ENCODE measurements at regions not wholly inside any gene's neighbourhood (a gene's known extent, or its start where the extent isn't known, plus 50 kb on each side); places are given as distances from the start of the nearest gene placed in this dataset.
A peak's percentile ranks its signal among the peaks of the same experiment; 100 is the strongest.

DNA sequence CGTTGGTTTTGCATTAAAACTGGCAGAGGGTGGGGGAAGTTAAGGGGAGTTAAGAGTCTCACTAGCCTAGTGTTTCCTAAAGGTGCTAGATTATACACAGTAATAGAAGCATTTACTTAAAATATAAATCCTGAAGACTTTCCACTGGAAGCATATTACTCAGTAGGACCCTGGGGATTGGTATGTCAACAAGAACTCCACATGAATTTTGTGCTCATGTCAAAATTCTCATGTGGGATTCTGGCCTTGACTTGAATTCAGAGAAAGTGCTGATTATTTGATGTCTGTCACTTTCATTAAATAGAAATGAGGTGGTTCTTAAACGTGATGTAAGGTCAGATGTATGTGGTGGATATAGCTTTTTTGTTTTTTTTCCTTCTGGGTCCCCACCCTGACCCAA, 997.2 kb downstream of the TUSC7 start:
- H3K4me3 ChIP-seq, result no peak overlapping the region
- H3K36me3 ChIP-seq, result no peaks in the 10 kb centered on the region
- intact Hi-C loops (cut with DNase I; ENCODE audit: low total_unique reads), result no loop called here
- H3K4me1 ChIP-seq, result no peaks in the 10 kb centered on the region
- TF ChIP-seq POLR2A (IDR thresholded peaks at IDR 0.05) (no peak), POLR2AphosphoS5 (IDR thresholded peaks at IDR 0.05) (no peak)
- TF ChIP-seq, protein P1, sequence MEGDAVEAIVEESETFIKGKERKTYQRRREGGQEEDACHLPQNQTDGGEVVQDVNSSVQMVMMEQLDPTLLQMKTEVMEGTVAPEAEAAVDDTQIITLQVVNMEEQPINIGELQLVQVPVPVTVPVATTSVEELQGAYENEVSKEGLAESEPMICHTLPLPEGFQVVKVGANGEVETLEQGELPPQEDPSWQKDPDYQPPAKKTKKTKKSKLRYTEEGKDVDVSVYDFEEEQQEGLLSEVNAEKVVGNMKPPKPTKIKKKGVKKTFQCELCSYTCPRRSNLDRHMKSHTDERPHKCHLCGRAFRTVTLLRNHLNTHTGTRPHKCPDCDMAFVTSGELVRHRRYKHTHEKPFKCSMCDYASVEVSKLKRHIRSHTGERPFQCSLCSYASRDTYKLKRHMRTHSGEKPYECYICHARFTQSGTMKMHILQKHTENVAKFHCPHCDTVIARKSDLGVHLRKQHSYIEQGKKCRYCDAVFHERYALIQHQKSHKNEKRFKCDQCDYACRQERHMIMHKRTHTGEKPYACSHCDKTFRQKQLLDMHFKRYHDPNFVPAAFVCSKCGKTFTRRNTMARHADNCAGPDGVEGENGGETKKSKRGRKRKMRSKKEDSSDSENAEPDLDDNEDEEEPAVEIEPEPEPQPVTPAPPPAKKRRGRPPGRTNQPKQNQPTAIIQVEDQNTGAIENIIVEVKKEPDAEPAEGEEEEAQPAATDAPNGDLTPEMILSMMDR (IDR thresholded peaks at IDR 0.05 in 8 of 11, conservative IDR thresholded peaks at IDR 0.05 in 3 of 11), result no peak
- H3K27me3 ChIP-seq (replicated peaks in 1 of 7), result no peaks in the 10 kb centered on the region
- WGBS, 5 donors, result 54 to 64% (median 63%) methylated on average over 2 of the region's 2 CpGs
- DNase-seq, result no peak
- no peak overlapping the region for H3K27ac ChIP-seq
- no peaks in the 10 kb centered on the region for H3K9me3 ChIP-seq

DNA sequence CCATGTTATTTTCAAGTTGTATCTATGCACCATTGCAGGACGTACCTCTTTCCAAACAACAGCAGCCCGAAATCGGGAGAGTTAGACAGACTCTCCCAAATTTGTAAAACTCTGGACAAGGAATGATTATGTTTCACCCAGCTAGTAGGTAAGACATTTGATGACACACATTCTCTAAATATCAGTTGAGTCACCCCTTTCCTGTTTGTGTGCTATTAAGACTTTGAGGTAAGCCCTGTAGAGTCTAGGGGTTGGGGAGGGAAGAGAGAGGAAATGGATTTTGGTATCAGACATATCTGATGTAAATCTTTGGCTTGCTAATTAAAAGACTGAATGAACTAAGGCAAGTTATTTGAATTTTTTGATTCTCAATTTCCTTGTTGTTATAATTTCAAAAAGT, 999.0 kb downstream of the TUSC7 start:
- DNase-seq, result no peak
- H3K27ac ChIP-seq, result no peak overlapping the region
- no peaks in the 10 kb centered on the region for H3K4me1 ChIP-seq
- no peak overlapping the region for H3K4me3 ChIP-seq
- no peaks in the 10 kb centered on the region for H3K9me3 ChIP-seq
- WGBS, 5 donors, result 89 to 98% (median 94%) methylated on average over 3 of the region's 3 CpGs
- TF ChIP-seq POLR2AphosphoS5 (IDR thresholded peaks at IDR 0.05) (no peak), POLR2A (IDR thresholded peaks at IDR 0.05) (no peak)
- TF ChIP-seq, protein P1 (IDR thresholded peaks at IDR 0.05 in 8 of 11, conservative IDR thresholded peaks at IDR 0.05 in 3 of 11), result no peak
- intact Hi-C loops (cut with DNase I; ENCODE audit: low total_unique reads), result no loop called here
- no peaks in the 10 kb centered on the region for H3K27me3 ChIP-seq (replicated peaks in 1 of 7)
- no peaks in the 10 kb centered on the region for H3K36me3 ChIP-seq

DNA sequence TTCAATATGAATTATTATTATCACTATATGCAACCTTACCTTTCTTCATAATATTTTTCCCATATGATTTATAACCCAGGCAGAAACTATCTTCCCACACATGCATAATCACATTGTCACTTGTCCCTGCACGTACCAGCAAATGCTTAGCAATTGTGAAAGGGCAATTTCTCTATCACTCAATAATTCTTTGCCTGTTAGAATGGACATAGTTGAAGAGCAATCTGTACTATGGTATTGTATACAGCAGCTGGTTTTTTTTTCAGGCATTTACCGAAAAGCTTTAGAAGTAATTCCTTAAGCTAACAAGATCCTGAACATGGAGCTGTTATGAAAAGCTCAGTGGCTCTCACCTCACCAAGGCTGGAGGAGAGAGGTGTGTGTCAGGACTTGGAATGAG, 999.5 kb downstream of the TUSC7 start:
- 80 to 93% (median 83%) methylated on average over 2 of the region's 2 CpGs for WGBS, 5 donors
- DNase-seq, result no peak

DNA sequence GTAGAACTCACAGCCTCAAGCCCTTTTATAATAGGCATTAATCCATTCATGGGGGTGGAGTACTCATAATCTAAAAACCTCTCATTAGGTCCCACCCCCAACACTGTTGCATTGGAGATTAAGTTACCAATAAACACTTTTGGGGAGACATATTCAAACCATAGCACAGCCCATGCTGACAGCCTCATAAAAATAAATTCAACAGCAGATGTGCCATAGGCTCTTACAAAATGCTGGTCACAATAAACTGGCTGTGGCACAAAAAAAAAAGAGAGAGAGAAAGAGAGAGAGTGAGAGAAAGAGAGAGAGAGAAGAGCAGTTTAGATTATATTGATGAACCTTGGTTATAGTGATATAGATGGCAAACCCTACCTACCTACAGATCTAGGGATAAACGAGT, 1000.9 kb downstream of the TUSC7 start:
- no peaks in the 10 kb centered on the region for H3K4me1 ChIP-seq
- WGBS, 5 donors, result 47 to 66% (median 62%) methylated on average over 1 of the region's 1 CpG
- no peak for DNase-seq
- no peaks in the 10 kb centered on the region for H3K9me3 ChIP-seq
- TF ChIP-seq POLR2A (IDR thresholded peaks at IDR 0.05), result no peak
- TF ChIP-seq POLR2AphosphoS5 (IDR thresholded peaks at IDR 0.05), result no peak
- TF ChIP-seq, protein P1 (IDR thresholded peaks at IDR 0.05 in 8 of 11, conservative IDR thresholded peaks at IDR 0.05 in 3 of 11), result no peak
- no peak overlapping the region for H3K4me3 ChIP-seq
- no peaks in the 10 kb centered on the region for H3K36me3 ChIP-seq
- H3K27ac ChIP-seq, result no peak overlapping the region
- intact Hi-C loops (cut with DNase I; ENCODE audit: low total_unique reads), result no loop called here
- H3K27me3 ChIP-seq (replicated peaks in 1 of 7), result no peaks in the 10 kb centered on the region

More for the DNA sequence above, 999.5 kb downstream of the TUSC7 start:
- Histone ChIP-seq H3K4me3 (no peak overlapping the region), H3K27ac (no peak overlapping the region), H3K36me3 (no peaks in the 10 kb centered on the region), H3K9me3 (no peaks in the 10 kb centered on the region), H3K27me3 (replicated peaks in 1 of 7) (no peaks in the 10 kb centered on the region), H3K4me1 (no peaks in the 10 kb centered on the region)
- no peak for TF ChIP-seq POLR2AphosphoS5 (IDR thresholded peaks at IDR 0.05)
- intact Hi-C loops (cut with DNase I; ENCODE audit: low total_unique reads), result no loop called here

DNA sequence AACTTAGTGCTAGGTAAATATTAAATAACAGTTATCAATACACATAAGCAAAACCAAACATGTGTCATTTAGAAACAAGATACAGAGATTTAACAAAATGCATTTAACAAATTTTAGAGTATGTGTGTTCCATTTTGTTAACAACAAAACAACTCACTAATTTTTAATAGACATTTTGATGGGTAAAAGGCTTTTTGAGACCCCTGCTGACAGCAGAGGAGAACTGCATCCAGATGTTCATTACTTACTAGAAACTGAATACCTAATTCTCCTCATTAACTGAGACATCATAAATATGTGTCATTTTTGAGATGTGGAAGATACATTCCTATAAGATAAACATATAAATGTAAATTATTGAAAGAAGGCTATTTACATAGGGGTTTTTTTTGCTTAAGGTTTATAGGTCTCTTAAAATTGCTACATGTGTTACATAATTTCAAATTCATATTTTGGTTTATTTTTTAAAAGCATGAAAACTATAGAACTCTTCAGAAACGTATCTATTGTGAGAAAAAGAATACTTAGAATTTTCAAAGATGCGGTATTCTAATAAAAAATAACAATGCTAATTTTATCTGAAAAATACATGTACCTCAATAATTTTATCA, 1009.8 kb downstream of the TUSC7 start:
- DNase-seq, result no peak
- Histone ChIP-seq H3K27ac (no peak overlapping the region), H3K36me3 (no peaks in the 10 kb centered on the region), H3K4me1 (peaks cover 0 to 21% (median 8%) of the 10 kb centered on the region in 6 donors), H3K4me3 (no peak overlapping the region), H3K27me3 (replicated peaks in 1 of 7) (no peaks in the 10 kb centered on the region), H3K9me3 (no peaks in the 10 kb centered on the region)
- TF ChIP-seq POLR2A (IDR thresholded peaks at IDR 0.05) (no peak), POLR2AphosphoS5 (IDR thresholded peaks at IDR 0.05) (no peak)
- TF ChIP-seq, protein P1 (IDR thresholded peaks at IDR 0.05 in 8 of 11, conservative IDR thresholded peaks at IDR 0.05 in 3 of 11), result peak; percentile 27 to 75 (median 54)
- 51 to 61% (median 54%) methylated on average over 2 of the region's 2 CpGs for WGBS, 5 donors
- intact Hi-C loops (cut with DNase I; ENCODE audit: low total_unique reads), result no loop called here

Data from spleen (tissue), 11 donors.